H1 (cell line): ENCODE measurements at regions not wholly inside any gene's neighbourhood (a gene's known extent, or its start where the extent isn't known, plus 50 kb on each side); places are given as distances from the start of the nearest gene placed in this dataset.

Experiments
- KDM4A ChIP-seq: IDR thresholded peaks from one replicate; pipeline ENCODE4 v1.7.1; 2012; ENCODE audit warnings: low read depth, mild to moderate bottlenecking, moderate library complexity, low read length, inconsistent platforms; ENCODE audit not compliant: severe bottlenecking
- SRF ChIP-seq: IDR thresholded peaks from 2 replicates; pipeline ENCODE4 v1.6.1; 2011; ENCODE audit warnings: mild to moderate bottlenecking, low read depth, low read length, moderate library complexity
- TEAD4 ChIP-seq: IDR thresholded peaks from 2 replicates; pipeline ENCODE4 v1.6.1; 2012; ENCODE audit warnings: low read depth, low read length, inconsistent platforms, mixed read lengths

DNA sequence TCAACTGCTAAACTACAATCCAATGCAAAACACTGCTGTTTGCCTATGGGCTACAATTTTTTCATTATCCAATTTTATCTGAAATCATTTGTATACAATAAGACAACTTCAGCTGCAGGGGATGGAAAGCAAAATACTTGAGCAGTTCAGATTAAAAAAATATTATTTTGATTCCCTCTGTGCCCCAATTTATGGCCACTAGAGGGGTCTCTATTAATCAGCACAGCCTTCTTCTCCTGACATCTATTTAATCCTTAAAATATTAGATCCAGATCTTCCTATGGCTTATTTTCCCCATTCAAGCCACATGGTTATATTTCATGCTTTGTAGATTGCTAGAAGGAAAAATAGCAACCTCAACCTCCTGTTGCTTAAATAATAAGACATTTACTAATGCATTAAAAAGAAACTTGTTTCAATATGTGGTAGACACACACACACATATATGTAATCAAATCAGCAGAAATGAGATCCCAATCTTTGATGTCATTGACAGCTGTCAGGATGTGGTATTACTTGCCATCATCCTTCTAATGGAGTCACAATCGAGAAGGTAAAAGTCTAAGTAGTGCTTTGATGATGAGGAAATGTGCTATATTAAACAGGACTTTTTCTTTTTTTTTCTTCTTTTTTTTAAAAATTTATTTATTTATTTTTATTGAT lies 104.2 kb downstream of the P2RY1 start (continued):
- no peak for TF ChIP-seq TEAD4
- TF ChIP-seq SRF: no peak
- no peak for TF ChIP-seq KDM4A
